HCT116 (cell line): ENCODE measurements at regions not wholly inside any gene's neighbourhood (a gene's known extent, or its start where the extent isn't known, plus 50 kb on each side); places are given as distances from the start of the nearest gene placed in this dataset.

Source experiments
- ATF3 ChIP-seq: IDR thresholded peaks from 2 replicates; pipeline ENCODE4 v1.6.1; 2012
- CTCF ChIP-seq, 3 experiments: fragments of 200-600 bp in 1 of 3; sonication (generic) in 1 of 3; IDR thresholded peaks in 2 of 3; conservative IDR thresholded peaks in 1 of 3; 2 replicates each; pipeline ENCODE4 v1.5.1; 2012 to 2017; ENCODE audit warnings: low read depth in 2 of 3, low read length in 2 of 3, antibody characterized with exemption in 1 of 3, borderline replicate concordance in 1 of 3, control low read depth in 1 of 3, mild to moderate bottlenecking in 1 of 3, mixed read lengths in 1 of 3, mixed run types in 1 of 3, moderate library complexity in 1 of 3; ENCODE audit not compliant: insufficient read depth in 1 of 3
- EZH2 ChIP-seq: fragments of 200-600 bp; sonication (generic); IDR thresholded peaks from 2 replicates; pipeline ENCODE4 v1.6.1; 2017; ENCODE audit warnings: antibody characterized with exemption, mixed run types
- EZH2phosphoT487 ChIP-seq: fragments of 200-600 bp; IDR thresholded peaks from 2 replicates; pipeline ENCODE4 v1.6.1; 2018; ENCODE audit warnings: antibody characterized with exemption, borderline replicate concordance
- MAX ChIP-seq: IDR thresholded peaks from 2 replicates; pipeline ENCODE4 v1.6.1; 2012
- POLR2A ChIP-seq: IDR thresholded peaks from 2 replicates; pipeline ENCODE4 v1.7.0; 2011; ENCODE audit warnings: borderline replicate concordance; ENCODE audit not compliant: insufficient read depth, insufficient read length; ENCODE audit errors: extremely low read depth
- POLR2AphosphoS5 ChIP-seq: IDR thresholded peaks from 2 replicates; pipeline ENCODE4 v1.6.1; 2011; ENCODE audit warnings: mild to moderate bottlenecking, low read depth, low read length, moderate library complexity
- SIN3A ChIP-seq: IDR thresholded peaks from 2 replicates; pipeline ENCODE4 v1.6.1; 2012; ENCODE audit warnings: low read depth
- SRF ChIP-seq: IDR thresholded peaks from 2 replicates; pipeline ENCODE4 v1.6.1; 2012; ENCODE audit warnings: low read depth
- ZNF274 ChIP-seq: fragments of 200-500 bp; sonication (Bioruptor generic); IDR thresholded peaks from 2 replicates; pipeline ENCODE4 v1.6.1; 2014; ENCODE audit warnings: mild to moderate bottlenecking, low read depth, low read length, inconsistent platforms

- TF ChIP-seq POLR2A = no peak
- no peak for TF ChIP-seq CTCF (IDR thresholded peaks at IDR 0.05 in 2 of 3, conservative IDR thresholded peaks at IDR 0.05 in 1 of 3; ENCODE audit: borderline replicate concordance in 1 of 3, insufficient read depth in 1 of 3, low read depth in 2 of 3, low read length in 2 of 3)
- no peak for TF ChIP-seq EZH2
- TF ChIP-seq POLR2AphosphoS5 = no peak
- no peak for TF ChIP-seq ZNF274
- no peak for TF ChIP-seq SRF
- TF ChIP-seq MAX = no peak
- no peak for TF ChIP-seq ATF3
- no peak for TF ChIP-seq SIN3A
- TF ChIP-seq EZH2phosphoT487 = no peak
Measured at GRCh38 chr2:239870276-239870675, 154.9 kb downstream of the NDUFA10 start.
